ENCODE measurements at regions not wholly inside any gene's neighbourhood (a gene's known extent, or its start where the extent isn't known, plus 50 kb on each side); places are given as distances from the start of the nearest gene placed in this dataset.

DNA sequence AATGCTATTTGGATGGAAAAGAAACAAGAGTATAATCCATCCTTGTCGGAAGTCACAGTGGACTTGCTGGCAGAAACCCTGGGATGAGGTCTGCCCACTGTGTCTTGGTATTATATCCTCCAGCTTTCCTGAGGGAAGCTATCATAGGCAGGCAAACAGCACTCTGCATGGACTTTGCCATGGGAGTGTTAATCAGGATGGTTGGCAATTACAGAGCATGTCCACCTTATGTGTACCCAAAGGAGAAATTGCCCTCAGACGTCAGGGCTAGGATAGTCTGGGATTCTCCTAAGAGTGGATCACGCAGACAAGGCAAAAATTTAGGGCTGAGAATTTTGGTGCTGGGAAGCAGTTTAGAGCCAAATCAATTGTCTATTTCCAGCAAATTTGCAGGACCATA lies 184.9 kb upstream of the ESRRG start:
- Histone ChIP-seq H2BK15ac (ENCODE audit: low read length) (no peak overlapping the region), H3K27me3 (ENCODE audit: control insufficient read depth in 3 of 3, insufficient read depth in 3 of 3, low read depth in 1 of 3, low read length in 3 of 3) (no peaks in the 10 kb centered on the region), H3K79me1 (ENCODE audit: low read depth, low read length) (no peaks in the 10 kb centered on the region), H4K91ac (ENCODE audit: low read depth, low read length, poor library complexity) (no peak overlapping the region), H4K8ac (ENCODE audit: low read depth, low read length) (no peak overlapping the region), H3K18ac (ENCODE audit: low read length) (no peak overlapping the region), H2AK5ac (ENCODE audit: low read depth, low read length) (no peak overlapping the region), H2AFZ (ENCODE audit: low read length) (no peak overlapping the region), H3K4me2 (ENCODE audit: insufficient read depth, low read length, poor library complexity, severe bottlenecking) (no peak overlapping the region), H3K27ac (replicated peaks; ENCODE audit: low read length) (no peak overlapping the region), H2BK120ac (ENCODE audit: low read depth, low read length) (no peak overlapping the region), H3K4me1 (ENCODE audit: control insufficient read depth in 2 of 2, insufficient read depth in 1 of 2, low read depth in 1 of 2, low read length in 2 of 2) (peaks cover 3 to 10% of the 10 kb centered on the region in 2 donors), H3K36me3 (replicated peaks in 1 of 2; ENCODE audit: control insufficient read depth in 2 of 2, insufficient read depth in 2 of 2, low read length in 2 of 2) (no peaks in the 10 kb centered on the region), H3K14ac (ENCODE audit: low read length) (no peak overlapping the region), H3K23ac (ENCODE audit: low read depth, low read length, poor library complexity) (no peak overlapping the region), H2BK5ac (ENCODE audit: low read length) (no peak overlapping the region), H3K9me3 (replicated peaks in 1 of 2; ENCODE audit: control insufficient read depth in 2 of 2, insufficient read depth in 1 of 2, low read depth in 1 of 2, low read length in 2 of 2) (no peaks in the 10 kb centered on the region), H3K4ac (ENCODE audit: low read length) (no peak overlapping the region), H3K4me3 (ENCODE audit: low read length in 2 of 2) (no peak overlapping the region), H2BK12ac (ENCODE audit: low read length) (no peak overlapping the region), H3K9ac (ENCODE audit: low read depth, low read length, poor library complexity) (no peak overlapping the region)
- DNase-seq (ENCODE audit: low spot score) = no peak
- WGBS, 2 donors (ENCODE audit: extremely low coverage in 2 of 2, insufficient read length in 2 of 2, insufficient replicate concordance in 1 of 2) = no CpG with 5 or more reads among the region's 3 CpGs

DNA sequence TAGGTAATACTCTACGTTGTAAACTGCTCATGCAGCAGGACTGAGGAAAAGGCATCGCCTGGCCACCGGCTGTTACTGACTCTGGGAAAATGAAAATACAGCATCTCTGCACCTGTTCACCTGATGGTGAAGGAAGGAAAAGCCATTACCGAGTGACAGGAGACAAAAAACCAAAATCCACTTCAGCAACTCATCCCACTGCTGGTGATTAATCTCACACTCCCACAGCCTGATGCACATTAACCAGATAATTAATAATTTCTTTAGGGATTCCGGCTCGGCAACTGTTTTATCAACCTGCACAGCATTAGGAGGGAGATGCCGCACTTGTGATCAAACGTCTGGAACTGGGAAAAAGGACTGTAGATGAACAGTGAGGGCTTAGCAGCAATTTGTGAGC lies 183.9 kb upstream of the ESRRG start:
- Histone ChIP-seq H3K27me3 (ENCODE audit: control insufficient read depth in 3 of 3, insufficient read depth in 3 of 3, low read depth in 1 of 3, low read length in 3 of 3) (no peaks in the 10 kb centered on the region), H3K27ac (replicated peaks; ENCODE audit: low read length) (no peak overlapping the region), H2BK15ac (ENCODE audit: low read length) (no peak overlapping the region), H3K4me2 (ENCODE audit: insufficient read depth, low read length, poor library complexity, severe bottlenecking) (no peak overlapping the region), H3K4me1 (ENCODE audit: control insufficient read depth in 2 of 2, insufficient read depth in 1 of 2, low read depth in 1 of 2, low read length in 2 of 2) (peaks cover 5 to 17% of the 10 kb centered on the region in 2 donors), H3K9me3 (replicated peaks in 1 of 2; ENCODE audit: control insufficient read depth in 2 of 2, insufficient read depth in 1 of 2, low read depth in 1 of 2, low read length in 2 of 2) (no peaks in the 10 kb centered on the region), H3K9ac (ENCODE audit: low read depth, low read length, poor library complexity) (no peak overlapping the region), H3K4me3 (ENCODE audit: low read length in 2 of 2) (no peak overlapping the region), H2BK120ac (ENCODE audit: low read depth, low read length) (no peak overlapping the region), H3K14ac (ENCODE audit: low read length) (no peak overlapping the region), H2BK12ac (ENCODE audit: low read length) (no peak overlapping the region), H3K79me1 (ENCODE audit: low read depth, low read length) (no peaks in the 10 kb centered on the region), H2AK5ac (ENCODE audit: low read depth, low read length) (no peak overlapping the region), H2BK5ac (ENCODE audit: low read length) (no peak overlapping the region), H2AFZ (ENCODE audit: low read length) (no peak overlapping the region), H3K4ac (ENCODE audit: low read length) (no peak overlapping the region), H4K8ac (ENCODE audit: low read depth, low read length) (no peak overlapping the region), H3K18ac (ENCODE audit: low read length) (no peak overlapping the region), H3K36me3 (replicated peaks in 1 of 2; ENCODE audit: control insufficient read depth in 2 of 2, insufficient read depth in 2 of 2, low read length in 2 of 2) (no peaks in the 10 kb centered on the region), H3K23ac (ENCODE audit: low read depth, low read length, poor library complexity) (no peak overlapping the region), H4K91ac (ENCODE audit: low read depth, low read length, poor library complexity) (no peak overlapping the region)
- no CpG with 5 or more reads among the region's 8 CpGs for WGBS, 2 donors (ENCODE audit: extremely low coverage in 2 of 2, insufficient read length in 2 of 2, insufficient replicate concordance in 1 of 2)
- no peak for DNase-seq (ENCODE audit: low spot score)

DNA sequence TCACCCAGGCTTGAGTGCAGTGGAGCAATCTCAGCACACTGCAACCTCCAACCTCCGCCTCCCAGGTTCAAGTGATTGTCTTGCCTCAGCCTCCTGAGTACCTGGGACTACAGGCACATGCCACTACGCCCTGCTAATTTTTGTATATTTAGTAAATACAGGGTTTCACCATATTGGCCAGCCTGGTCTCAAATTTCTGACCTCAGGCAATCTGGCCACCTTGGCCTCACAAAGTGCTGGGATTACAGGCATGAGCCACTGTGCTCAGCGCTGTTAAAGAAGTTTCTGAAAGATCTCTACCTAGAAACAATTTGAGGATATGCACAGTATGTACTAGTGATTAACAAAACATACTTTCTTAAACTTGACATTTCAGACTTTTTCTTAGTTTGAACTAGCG lies 182.6 kb upstream of the ESRRG start:
- Histone ChIP-seq H2AK5ac (ENCODE audit: low read depth, low read length) (no peak overlapping the region), H3K4ac (ENCODE audit: low read length) (no peak overlapping the region), H4K91ac (ENCODE audit: low read depth, low read length, poor library complexity) (no peak overlapping the region), H3K23ac (ENCODE audit: low read depth, low read length, poor library complexity) (no peak overlapping the region), H3K4me1 (ENCODE audit: control insufficient read depth in 2 of 2, insufficient read depth in 1 of 2, low read depth in 1 of 2, low read length in 2 of 2) (peaks cover 5 to 16% of the 10 kb centered on the region in 2 donors), H2BK15ac (ENCODE audit: low read length) (no peak overlapping the region), H3K4me2 (ENCODE audit: insufficient read depth, low read length, poor library complexity, severe bottlenecking) (no peak overlapping the region), H3K18ac (ENCODE audit: low read length) (peak overlapping the region; percentile 58), H2BK5ac (ENCODE audit: low read length) (no peak overlapping the region), H3K9me3 (replicated peaks in 1 of 2; ENCODE audit: control insufficient read depth in 2 of 2, insufficient read depth in 1 of 2, low read depth in 1 of 2, low read length in 2 of 2) (no peaks in the 10 kb centered on the region), H4K8ac (ENCODE audit: low read depth, low read length) (no peak overlapping the region), H3K4me3 (ENCODE audit: low read length in 2 of 2) (no peak overlapping the region), H2BK120ac (ENCODE audit: low read depth, low read length) (no peak overlapping the region), H2BK12ac (ENCODE audit: low read length) (no peak overlapping the region), H3K27me3 (ENCODE audit: control insufficient read depth in 3 of 3, insufficient read depth in 3 of 3, low read depth in 1 of 3, low read length in 3 of 3) (no peaks in the 10 kb centered on the region), H3K79me1 (ENCODE audit: low read depth, low read length) (no peaks in the 10 kb centered on the region), H3K36me3 (replicated peaks in 1 of 2; ENCODE audit: control insufficient read depth in 2 of 2, insufficient read depth in 2 of 2, low read length in 2 of 2) (no peaks in the 10 kb centered on the region), H3K14ac (ENCODE audit: low read length) (no peak overlapping the region), H2AFZ (ENCODE audit: low read length) (no peak overlapping the region), H3K9ac (ENCODE audit: low read depth, low read length, poor library complexity) (no peak overlapping the region), H3K27ac (replicated peaks; ENCODE audit: low read length) (no peak overlapping the region)
- WGBS, 2 donors (ENCODE audit: extremely low coverage in 2 of 2, insufficient read length in 2 of 2, insufficient replicate concordance in 1 of 2) = no CpG with 5 or more reads among the region's 4 CpGs
- no peak for DNase-seq (ENCODE audit: low spot score)

DNA sequence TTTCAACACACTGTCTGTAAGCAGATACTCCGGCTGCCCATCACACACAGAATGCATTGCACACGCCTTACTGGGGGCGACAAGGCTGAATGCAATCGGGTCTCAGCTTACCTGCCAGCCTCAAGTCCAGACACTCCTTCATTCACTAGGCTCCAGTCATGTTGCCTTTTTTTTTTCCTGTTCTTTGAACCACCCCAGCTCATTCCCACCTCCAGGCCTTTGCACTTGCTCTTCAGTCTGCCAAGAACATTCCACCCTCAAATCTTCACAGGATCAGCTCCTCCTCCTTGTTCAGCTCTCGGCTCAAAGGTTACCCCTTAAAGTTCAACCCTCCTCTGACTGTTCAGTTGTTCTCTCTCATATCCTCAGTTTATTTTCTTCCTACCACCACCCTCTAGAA lies 181.9 kb upstream of the ESRRG start:
- Histone ChIP-seq H3K4me2 (ENCODE audit: insufficient read depth, low read length, poor library complexity, severe bottlenecking) (no peak overlapping the region), H3K14ac (ENCODE audit: low read length) (no peak overlapping the region), H3K36me3 (replicated peaks in 1 of 2; ENCODE audit: control insufficient read depth in 2 of 2, insufficient read depth in 2 of 2, low read length in 2 of 2) (no peaks in the 10 kb centered on the region), H4K8ac (ENCODE audit: low read depth, low read length) (no peak overlapping the region), H3K27ac (replicated peaks; ENCODE audit: low read length) (no peak overlapping the region), H2AFZ (ENCODE audit: low read length) (no peak overlapping the region), H3K79me1 (ENCODE audit: low read depth, low read length) (no peaks in the 10 kb centered on the region), H3K23ac (ENCODE audit: low read depth, low read length, poor library complexity) (no peak overlapping the region), H2AK5ac (ENCODE audit: low read depth, low read length) (no peak overlapping the region), H2BK5ac (ENCODE audit: low read length) (no peak overlapping the region), H3K18ac (ENCODE audit: low read length) (no peak overlapping the region), H2BK120ac (ENCODE audit: low read depth, low read length) (no peak overlapping the region), H2BK12ac (ENCODE audit: low read length) (no peak overlapping the region), H3K27me3 (ENCODE audit: control insufficient read depth in 3 of 3, insufficient read depth in 3 of 3, low read depth in 1 of 3, low read length in 3 of 3) (no peaks in the 10 kb centered on the region), H3K9ac (ENCODE audit: low read depth, low read length, poor library complexity) (no peak overlapping the region), H3K4ac (ENCODE audit: low read length) (no peak overlapping the region), H3K4me3 (ENCODE audit: low read length in 2 of 2) (no peak overlapping the region), H2BK15ac (ENCODE audit: low read length) (no peak overlapping the region), H3K9me3 (replicated peaks in 1 of 2; ENCODE audit: control insufficient read depth in 2 of 2, insufficient read depth in 1 of 2, low read depth in 1 of 2, low read length in 2 of 2) (no peaks in the 10 kb centered on the region), H3K4me1 (ENCODE audit: control insufficient read depth in 2 of 2, insufficient read depth in 1 of 2, low read depth in 1 of 2, low read length in 2 of 2) (peaks cover 5 to 11% of the 10 kb centered on the region in 2 donors), H4K91ac (ENCODE audit: low read depth, low read length, poor library complexity) (no peak overlapping the region)
- no CpG with 5 or more reads among the region's 5 CpGs for WGBS, 2 donors (ENCODE audit: extremely low coverage in 2 of 2, insufficient read length in 2 of 2, insufficient replicate concordance in 1 of 2)
- no peak for DNase-seq (ENCODE audit: low spot score)

Measured in neuronal stem cell (in vitro differentiated cells).